T-cell (primary cell): ENCODE measurements at regions not wholly inside any gene's neighbourhood (a gene's known extent, or its start where the extent isn't known, plus 50 kb on each side); places are given as distances from the start of the nearest gene placed in this dataset.

Experiments
- ATAC-seq, 4 experiments: fragments of 200-7000 bp in 3 of 4; fragments of 150-1000 bp in 1 of 4; cut with Tn5 transposase; replicated peaks in 1 of 4; 1 replicate in 3 of 4; 2 replicates in 1 of 4; pipeline ENCODE4 v1.10.0; 2021; ENCODE audit warnings: moderate library complexity in 3 of 4, mild to moderate bottlenecking in 2 of 4, moderate number of reproducible peaks in 1 of 4
- CTCF ChIA-PET, 2 donors: fragments of 300-600 bp; sonication (Branson Sonifier 250); formaldehyde crosslinking; loops; one replicate each; lab custom pipeline; 2022; ENCODE audit warnings: antibody characterized with exemption in 2 of 2; lab: Charles Lee
- POLR2A ChIA-PET, 2 donors: fragments of 300-600 bp; sonication (Branson Sonifier 250); formaldehyde crosslinking; loops; one replicate each; lab custom pipeline; 2022; ENCODE audit warnings: antibody characterized with exemption in 2 of 2; lab: Charles Lee
- DNase-seq, 35 experiments: peaks; one replicate each; pipeline versions ENCODE4 v3.0.0 to v3.0.0-alpha.2; 2013 to 2023
- H3K27ac ChIP-seq: one replicate; pipeline ENCODE4 v1.5.1; 2013; ENCODE audit warnings: low read length
- H3K27me3 ChIP-seq, 2 experiments: replicated peaks in 1 of 2; 1 replicate in 1 of 2; 2 replicates in 1 of 2; pipeline versions ENCODE4 v1.6.1 to v1.7.0; 2013; ENCODE audit warnings: low read length in 1 of 2, mixed read lengths in 1 of 2; ENCODE audit not compliant: control insufficient read depth in 2 of 2, insufficient read depth in 2 of 2; ENCODE audit errors: extremely low read depth in 1 of 2
- H3K36me3 ChIP-seq, 2 donors: 1 replicate in 1 of 2; 2 replicates in 1 of 2; pipeline versions ENCODE4 v1.6.1 to v1.7.0; 2013; ENCODE audit warnings: low read length in 1 of 2; ENCODE audit not compliant: control insufficient read depth in 2 of 2, insufficient read depth in 1 of 2; ENCODE audit errors: extremely low read depth in 1 of 2
- H3K4me1 ChIP-seq, 2 experiments: 1 replicate in 1 of 2; 2 replicates in 1 of 2; pipeline versions ENCODE4 v1.6.1 to v1.7.0; 2013; ENCODE audit warnings: low read length in 2 of 2, mixed read lengths in 1 of 2; ENCODE audit not compliant: insufficient read depth in 2 of 2, control insufficient read depth in 1 of 2; ENCODE audit errors: extremely low read depth in 1 of 2
- H3K4me3 ChIP-seq, 2 donors: 1 replicate in 1 of 2; 2 replicates in 1 of 2; pipeline versions ENCODE4 v1.5.1 to v1.7.0; 2013; ENCODE audit warnings: mild to moderate bottlenecking in 2 of 2, low read length in 1 of 2, moderate library complexity in 1 of 2; ENCODE audit not compliant: control insufficient read depth in 1 of 2; ENCODE audit errors: extremely low read depth in 1 of 2
- H3K9me3 ChIP-seq: 2 replicates; pipeline ENCODE4 v1.7.0; 2013
- H3K27ac Mint-ChIP-seq, 2 donors: one replicate each; pipeline ENCODE4 v1.8.0; 2020 to 2021; ENCODE audit warnings: mild to moderate bottlenecking in 2 of 2, mixed read lengths in 2 of 2
- H3K27me3 Mint-ChIP-seq, 2 donors: one replicate each; pipeline ENCODE4 v1.8.0; 2021 to 2022; ENCODE audit warnings: mixed read lengths in 2 of 2
- H3K36me3 Mint-ChIP-seq: one replicate; pipeline ENCODE4 v1.8.0; 2021; ENCODE audit warnings: mixed read lengths
- H3K4me1 Mint-ChIP-seq, 3 donors: one replicate each; pipeline ENCODE4 v1.8.0; 2020 to 2022; ENCODE audit warnings: mixed read lengths in 3 of 3, mild to moderate bottlenecking in 1 of 3
- H3K4me3 Mint-ChIP-seq, 3 donors: one replicate each; pipeline ENCODE4 v1.8.0; 2020 to 2022; ENCODE audit warnings: mild to moderate bottlenecking in 3 of 3, mixed read lengths in 3 of 3, moderate library complexity in 3 of 3
- H3K9me3 Mint-ChIP-seq, 3 donors: one replicate each; pipeline ENCODE4 v1.8.0; 2020 to 2022; ENCODE audit warnings: mixed read lengths in 3 of 3
- WGBS: methylation state at CpG from one replicate; pipeline ENCODE4 v1.1.5; 2013; ENCODE audit warnings: missing lambda C conversion rate; ENCODE audit not compliant: insufficient coverage; 5-methylcytosine and 5-hydroxymethylcytosine counted together

DNA sequence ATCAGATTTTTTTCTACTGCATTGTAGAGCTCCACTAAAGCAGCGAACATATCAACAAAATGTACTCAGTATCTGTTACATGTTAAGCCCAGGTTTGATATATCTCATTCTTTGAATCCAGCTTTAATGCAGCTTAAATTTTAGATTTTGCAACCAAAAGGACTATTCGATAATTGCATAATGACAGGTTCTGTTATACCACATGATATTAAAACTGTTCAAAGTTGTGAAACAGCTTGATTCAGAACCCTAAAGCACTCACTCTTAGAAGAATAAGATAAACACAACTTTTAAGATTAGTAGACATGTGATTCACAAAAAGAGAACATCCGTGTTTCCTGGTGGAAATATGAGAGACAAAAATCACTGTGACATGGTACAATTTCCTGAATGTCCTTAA, 427.9 kb downstream of the CDH11 start:
- no peak overlapping the region for H3K4me3 ChIP-seq
- H3K4me3 Mint-ChIP-seq, result no peak overlapping the region
- no peaks in the 10 kb centered on the region for H3K36me3 ChIP-seq
- 100% methylated on average over 1 of the region's 3 CpGs for WGBS
- peaks cover 15 to 25% (median 15%) of the 10 kb centered on the region in 3 donors for H3K9me3 Mint-ChIP-seq
- ATAC-seq, result no peak
- H3K4me1 Mint-ChIP-seq, result no peaks in the 10 kb centered on the region
- H3K27me3 ChIP-seq, result no peaks in the 10 kb centered on the region
- CTCF ChIA-PET, result no interaction called here
- no peaks in the 10 kb centered on the region for H3K9me3 ChIP-seq
- no peaks in the 10 kb centered on the region for H3K36me3 Mint-ChIP-seq
- no peaks in the 10 kb centered on the region for H3K27me3 Mint-ChIP-seq
- POLR2A ChIA-PET, result no interaction called here
- no peak overlapping the region for H3K27ac ChIP-seq
- no peaks in the 10 kb centered on the region for H3K4me1 ChIP-seq
- no peak for DNase-seq
- H3K27ac Mint-ChIP-seq, result no peak overlapping the region

DNA sequence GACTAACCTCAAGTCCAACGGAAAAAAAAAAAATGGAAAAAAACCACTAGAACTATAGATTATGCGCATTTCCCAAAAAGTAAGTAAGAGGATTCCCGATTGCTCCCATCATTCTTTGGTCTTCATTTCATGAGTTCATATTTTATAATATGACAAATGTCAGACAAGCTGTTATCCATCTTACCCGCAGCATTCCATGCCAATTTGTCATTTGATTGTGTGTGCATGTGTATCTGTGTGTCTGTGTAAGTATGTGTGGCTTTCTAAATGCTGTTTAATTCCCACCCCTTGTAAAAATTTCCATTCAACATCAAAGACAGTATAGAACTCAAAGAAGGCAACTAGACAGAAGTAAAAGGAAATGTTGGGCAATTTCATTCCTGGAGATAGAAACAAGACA, 434.1 kb downstream of the CDH11 start:
- no peak for ATAC-seq
- peaks cover 2% of the 10 kb centered on the region for H3K9me3 ChIP-seq
- no peaks in the 10 kb centered on the region for H3K4me1 ChIP-seq
- H3K27me3 ChIP-seq, result no peaks in the 10 kb centered on the region
- Mint-ChIP-seq H3K4me3 (no peak overlapping the region), H3K27me3 (no peaks in the 10 kb centered on the region), H3K27ac (no peak overlapping the region), H3K9me3 (peaks cover 16 to 35% (median 28%) of the 10 kb centered on the region in 3 donors), H3K36me3 (no peaks in the 10 kb centered on the region), H3K4me1 (no peaks in the 10 kb centered on the region)
- DNase-seq, result no peak
- no peak overlapping the region for H3K27ac ChIP-seq
- no peaks in the 10 kb centered on the region for H3K36me3 ChIP-seq
- no CpG with 5 or more reads among the region's 4 CpGs for WGBS
- no peak overlapping the region for H3K4me3 ChIP-seq
- POLR2A ChIA-PET, result no interaction called here
- CTCF ChIA-PET, result no interaction called here

DNA sequence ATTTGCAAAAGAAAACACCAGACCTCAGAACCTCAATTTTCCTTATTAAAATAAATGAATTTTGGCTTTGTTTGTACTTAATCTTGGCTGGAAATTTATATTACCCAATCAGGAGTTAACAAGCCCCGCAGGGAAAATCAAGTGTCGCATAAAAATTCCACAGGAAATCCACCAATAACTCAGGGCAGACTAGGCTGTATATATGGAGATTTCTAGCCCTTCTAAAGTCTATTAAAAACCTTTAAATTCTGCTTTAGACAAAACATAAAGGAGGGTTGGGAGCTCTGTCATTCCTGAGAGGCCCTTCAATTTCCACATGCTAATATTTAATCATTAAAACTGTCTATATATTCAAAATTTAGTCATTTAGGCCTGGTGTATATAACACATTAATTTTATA, 434.7 kb downstream of the CDH11 start:
- Mint-ChIP-seq H3K4me1 (no peaks in the 10 kb centered on the region), H3K27ac (no peak overlapping the region), H3K27me3 (no peaks in the 10 kb centered on the region), H3K36me3 (no peaks in the 10 kb centered on the region), H3K4me3 (no peak overlapping the region), H3K9me3 (peaks cover 16 to 33% (median 24%) of the 10 kb centered on the region in 3 donors)
- ChIA-PET CTCF (no interaction called here), POLR2A (no interaction called here)
- no CpG with 5 or more reads among the region's 2 CpGs for WGBS
- no peak overlapping the region for H3K4me3 ChIP-seq
- no peaks in the 10 kb centered on the region for H3K4me1 ChIP-seq
- DNase-seq (no peak), ATAC-seq (no peak)
- no peaks in the 10 kb centered on the region for H3K36me3 ChIP-seq
- no peak overlapping the region for H3K27ac ChIP-seq
- H3K9me3 ChIP-seq, result peaks cover 2% of the 10 kb centered on the region
- H3K27me3 ChIP-seq, result no peaks in the 10 kb centered on the region

DNA sequence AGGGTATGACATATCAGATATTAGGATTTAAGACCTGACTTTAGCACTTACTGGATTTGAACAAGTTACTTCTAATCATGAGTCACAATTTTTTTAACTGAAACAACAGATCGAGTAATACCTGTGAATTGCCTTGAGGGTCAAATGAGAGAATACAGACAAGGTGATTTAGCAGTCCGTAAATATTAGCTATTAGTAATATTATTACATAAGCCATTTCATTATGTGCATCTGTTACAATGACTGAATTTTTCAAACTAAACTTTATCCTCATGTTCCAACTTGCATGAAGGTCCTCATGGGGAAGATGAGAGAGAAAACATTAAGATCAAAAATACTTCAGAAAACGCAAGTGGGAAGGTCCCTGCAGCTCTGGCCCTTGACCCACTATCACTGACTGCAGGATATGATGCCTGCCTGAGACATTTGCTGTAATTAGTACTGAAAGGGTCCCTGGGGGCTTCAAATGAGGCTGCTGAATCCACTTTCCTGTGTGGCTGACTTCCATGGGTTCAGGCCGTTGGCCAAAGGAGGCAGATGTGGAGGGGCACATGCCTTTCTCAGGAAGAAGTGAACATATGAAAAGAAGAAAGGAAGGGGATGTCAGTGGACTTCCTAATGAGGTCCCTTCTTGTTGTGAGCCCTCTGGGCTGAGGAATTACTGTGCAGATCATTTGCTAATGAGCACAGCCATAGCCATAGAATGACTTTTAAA, 441.7 kb downstream of the CDH11 start:
- DNase-seq (no peak), ATAC-seq (no peak)
- Mint-ChIP-seq H3K36me3 (no peaks in the 10 kb centered on the region), H3K27me3 (no peaks in the 10 kb centered on the region), H3K4me3 (no peak overlapping the region), H3K9me3 (peaks cover 23 to 34% (median 26%) of the 10 kb centered on the region in 3 donors), H3K4me1 (no peaks in the 10 kb centered on the region), H3K27ac (no peak overlapping the region)
- Histone ChIP-seq H3K36me3 (no peaks in the 10 kb centered on the region), H3K27me3 (no peaks in the 10 kb centered on the region), H3K9me3 (no peaks in the 10 kb centered on the region), H3K27ac (no peak overlapping the region), H3K4me1 (no peaks in the 10 kb centered on the region), H3K4me3 (no peak overlapping the region)
- ChIA-PET POLR2A (no interaction called here), CTCF (no interaction called here)
- 49% methylated on average over 2 of the region's 4 CpGs for WGBS

DNA sequence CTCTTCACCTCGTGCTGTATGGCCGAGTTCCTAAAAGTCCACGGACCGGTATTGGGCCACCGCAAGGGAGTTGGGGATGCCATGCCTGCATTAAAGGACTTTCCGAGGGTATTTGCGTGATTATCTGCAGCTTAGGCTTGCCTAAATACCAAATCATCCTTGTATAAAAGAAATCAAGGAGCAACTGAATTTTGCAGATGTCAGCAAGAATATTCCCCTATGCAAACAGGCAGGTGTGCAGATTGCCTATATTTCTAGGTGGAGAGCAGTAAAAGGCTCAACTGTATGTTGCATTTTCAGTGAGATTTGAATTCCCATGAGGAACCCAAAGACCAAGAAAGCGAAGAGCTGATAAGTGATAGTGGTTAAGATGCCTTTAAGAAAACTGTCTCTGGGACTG, 452.3 kb downstream of the CDH11 start:
- H3K4me3 Mint-ChIP-seq, result no peak overlapping the region
- H3K36me3 ChIP-seq, result no peaks in the 10 kb centered on the region
- DNase-seq (no peak), ATAC-seq (no peak)
- ChIA-PET POLR2A (no interaction called here), CTCF (no interaction called here)
- H3K27me3 Mint-ChIP-seq, result no peaks in the 10 kb centered on the region
- H3K27me3 ChIP-seq, result no peaks in the 10 kb centered on the region
- no peak overlapping the region for H3K27ac ChIP-seq
- H3K4me1 Mint-ChIP-seq, result no peaks in the 10 kb centered on the region
- H3K4me3 ChIP-seq, result no peak overlapping the region
- H3K9me3 Mint-ChIP-seq, result peaks cover 21 to 41% (median 39%) of the 10 kb centered on the region in 3 donors
- no peaks in the 10 kb centered on the region for H3K9me3 ChIP-seq
- no peak overlapping the region for H3K27ac Mint-ChIP-seq
- H3K4me1 ChIP-seq, result no peaks in the 10 kb centered on the region
- WGBS, result 86% methylated on average over 5 of the region's 8 CpGs
- H3K36me3 Mint-ChIP-seq, result no peaks in the 10 kb centered on the region

DNA sequence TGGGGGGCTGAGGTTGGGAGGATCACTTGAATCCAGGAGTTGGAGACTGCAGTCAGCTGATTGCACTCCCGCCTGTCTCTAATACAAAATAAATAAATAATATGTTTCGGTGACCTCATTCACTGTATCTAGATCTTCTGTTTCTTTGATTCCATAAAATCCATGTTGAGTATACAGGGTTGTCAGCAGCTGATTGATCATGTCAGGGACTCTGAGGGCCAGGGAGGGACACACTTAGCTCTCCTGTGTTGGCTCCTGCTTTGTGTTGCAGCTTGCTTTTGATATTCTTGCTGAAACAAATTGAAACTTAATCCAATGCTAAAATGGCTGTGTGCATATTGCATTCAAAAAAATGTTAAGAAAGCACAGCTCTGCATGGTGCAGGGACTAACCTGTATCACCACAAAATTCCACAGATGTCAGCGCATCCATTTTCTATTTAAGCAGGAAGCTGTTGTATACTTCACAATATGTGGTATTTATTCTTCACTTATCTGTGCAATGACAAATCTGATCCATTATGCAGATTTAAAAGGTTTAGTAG, 454.5 kb downstream of the CDH11 start:
- Mint-ChIP-seq H3K9me3 (peaks cover 8 to 29% (median 27%) of the 10 kb centered on the region in 3 donors), H3K36me3 (no peaks in the 10 kb centered on the region), H3K27me3 (no peaks in the 10 kb centered on the region), H3K4me1 (no peaks in the 10 kb centered on the region), H3K4me3 (no peak overlapping the region), H3K27ac (no peak overlapping the region)
- Histone ChIP-seq H3K4me3 (no peak overlapping the region), H3K9me3 (no peaks in the 10 kb centered on the region), H3K27me3 (no peaks in the 10 kb centered on the region), H3K4me1 (no peaks in the 10 kb centered on the region), H3K36me3 (no peaks in the 10 kb centered on the region), H3K27ac (no peak overlapping the region)
- CTCF ChIA-PET, result no interaction called here
- POLR2A ChIA-PET, result no interaction called here
- ATAC-seq (no peak), DNase-seq (no peak)
- WGBS, result no CpG with 5 or more reads among the region's 3 CpGs
